ENCODE measurements at regions not wholly inside any gene's neighbourhood (a gene's known extent, or its start where the extent isn't known, plus 50 kb on each side); places are given as distances from the start of the nearest gene placed in this dataset.
A peak's percentile ranks its signal among the peaks of the same experiment; 100 is the strongest.
"Not testable (repeated sequence)": the region's sequence is repeated elsewhere in the genome, so short reads cannot be mapped to it uniquely, and the experiment has no call there.

DNA sequence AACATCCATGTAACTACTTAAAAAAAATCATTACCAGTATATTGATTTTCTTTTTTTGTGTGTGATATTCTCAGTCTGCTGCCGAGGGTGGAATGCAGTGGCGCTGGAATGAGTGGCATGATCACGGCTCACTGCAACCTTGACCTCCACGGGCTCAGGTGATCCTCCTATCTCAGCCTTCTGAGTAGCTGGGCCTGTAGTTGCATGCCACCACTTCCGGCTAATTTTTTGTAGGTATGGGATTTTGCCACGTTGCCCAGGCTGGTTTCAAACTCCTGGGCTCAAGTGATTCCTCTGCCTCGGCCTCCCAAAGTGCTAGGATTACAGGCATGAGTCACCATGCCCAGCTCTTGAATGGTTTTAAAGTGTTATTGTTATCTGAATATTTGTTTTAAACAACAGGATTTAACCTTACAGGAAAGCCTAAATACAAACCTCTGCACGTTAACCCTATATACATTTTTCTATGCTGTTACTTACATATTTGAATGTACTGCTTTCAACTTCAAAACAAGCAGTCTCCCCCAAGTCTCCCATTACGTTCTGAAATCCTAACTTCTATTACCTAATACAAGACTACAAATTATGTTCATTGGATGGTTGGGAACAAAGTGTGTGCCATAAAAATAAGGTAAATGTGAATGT is 61.7 kb downstream of the KPNA2 start:
- DNase-seq (ENCODE audit: low spot score), result no peak

- not testable (repeated sequence) for DNase-seq (ENCODE audit: low spot score)
Observed at GRCh38 chr17:68099341-68099753, 63.8 kb downstream of the KPNA2 start.

DNA sequence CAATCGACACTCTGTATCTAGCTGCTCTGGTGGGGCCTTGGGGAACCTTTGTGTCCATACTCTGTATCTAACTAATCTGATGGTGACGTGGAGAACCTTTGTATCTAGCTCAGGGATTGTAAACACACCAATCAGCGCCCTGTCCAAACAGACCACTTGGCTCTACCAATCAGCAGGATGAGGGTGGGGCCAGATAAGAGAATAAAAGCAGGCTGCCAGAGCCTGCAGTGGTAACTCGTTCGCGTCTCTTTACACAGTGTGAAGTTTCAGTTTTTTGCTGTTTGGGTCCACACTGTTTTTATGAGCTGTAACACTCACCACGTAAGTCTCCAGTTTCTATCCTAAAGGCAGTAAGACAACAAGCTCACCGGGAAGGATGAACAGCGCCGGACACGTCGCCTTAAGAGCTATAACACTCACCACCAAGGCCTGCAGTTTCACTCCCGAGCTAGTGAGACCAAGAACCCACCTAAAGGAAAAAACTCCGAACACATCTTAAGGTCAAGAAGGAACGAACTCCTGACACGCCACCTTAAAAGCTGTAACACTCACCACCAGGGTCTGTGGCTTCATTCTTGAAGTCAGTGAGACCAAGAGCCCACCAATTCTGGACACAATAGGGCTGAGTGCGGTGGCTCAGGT is 64.6 kb downstream of the KPNA2 start:
- DNase-seq (ENCODE audit: low spot score), result no peak

DNA sequence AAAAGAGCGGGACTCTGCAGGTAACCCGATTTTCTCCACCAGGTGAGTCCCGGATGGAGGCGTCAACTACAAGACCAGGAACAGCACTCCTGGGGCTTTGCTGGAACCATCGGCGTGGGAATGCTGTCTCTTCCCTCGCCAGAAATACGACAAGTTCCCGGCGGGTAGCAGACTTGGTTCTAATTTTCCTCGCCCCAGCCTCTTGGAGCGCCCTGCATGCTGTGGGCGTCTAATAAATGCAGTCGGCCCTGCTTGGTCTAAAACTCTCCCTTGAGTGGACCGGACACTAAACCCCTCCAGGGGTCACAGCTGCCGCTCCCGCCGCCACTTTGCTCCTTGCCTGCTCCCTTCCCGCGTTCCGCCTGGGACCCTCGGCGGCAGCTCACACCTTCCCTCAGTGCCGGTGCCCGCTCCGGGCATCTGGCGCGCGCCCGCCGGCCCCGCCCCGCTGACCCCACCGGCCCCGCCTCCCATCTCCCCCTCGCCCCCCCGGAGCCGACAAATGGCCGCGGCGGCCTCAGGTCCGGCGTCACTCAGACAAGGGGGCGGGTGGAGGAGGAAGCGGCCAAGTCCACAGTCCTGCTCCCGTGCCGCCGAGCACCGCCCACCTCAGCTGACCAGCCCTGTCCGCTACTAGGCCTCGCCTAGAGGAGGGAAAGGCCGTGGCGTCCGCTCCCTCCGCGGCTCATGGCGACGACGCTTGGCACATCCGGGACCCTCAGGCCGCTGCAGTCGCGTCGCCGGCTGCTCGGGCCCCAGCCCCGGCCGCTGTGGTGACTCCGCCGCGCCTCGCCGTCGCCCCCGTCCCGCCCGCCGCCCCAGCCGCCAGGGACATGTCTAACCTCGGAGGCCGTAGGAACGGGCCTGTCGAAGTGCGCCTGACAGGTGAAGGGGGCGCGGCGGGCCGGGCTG is 65.8 kb downstream of the KPNA2 start:
- peak; percentile 96 for DNase-seq (ENCODE audit: low spot score)

DNA sequence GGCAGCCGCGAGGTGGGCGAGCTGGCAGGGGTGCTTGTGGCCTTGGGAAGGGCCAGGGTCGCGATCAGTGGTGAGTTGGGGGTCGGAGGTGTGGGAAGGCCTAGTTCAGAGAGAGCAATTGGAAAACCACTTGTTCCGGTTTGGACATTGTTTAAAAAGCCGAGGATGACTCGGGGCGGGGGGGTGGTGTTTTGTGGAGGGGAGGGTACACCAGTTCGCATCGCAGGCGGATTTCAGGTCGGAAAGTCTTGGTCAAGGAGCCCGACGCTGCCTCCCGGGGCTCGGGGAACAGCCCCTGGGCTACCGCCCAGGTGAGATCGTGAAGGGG is 66.4 kb downstream of the KPNA2 start:
- no peak for DNase-seq (ENCODE audit: low spot score)

- peak; percentile 61 for DNase-seq (ENCODE audit: low spot score)
Observed at GRCh38 chr17:68102318-68102758, 66.8 kb downstream of the KPNA2 start.

- no peak for DNase-seq (ENCODE audit: low spot score)
Observed at GRCh38 chr17:68103148-68103547, 67.6 kb downstream of the KPNA2 start.

- no peak for DNase-seq (ENCODE audit: low spot score)
Observed at GRCh38 chr17:68106085-68106484, 70.5 kb downstream of the KPNA2 start.

DNA sequence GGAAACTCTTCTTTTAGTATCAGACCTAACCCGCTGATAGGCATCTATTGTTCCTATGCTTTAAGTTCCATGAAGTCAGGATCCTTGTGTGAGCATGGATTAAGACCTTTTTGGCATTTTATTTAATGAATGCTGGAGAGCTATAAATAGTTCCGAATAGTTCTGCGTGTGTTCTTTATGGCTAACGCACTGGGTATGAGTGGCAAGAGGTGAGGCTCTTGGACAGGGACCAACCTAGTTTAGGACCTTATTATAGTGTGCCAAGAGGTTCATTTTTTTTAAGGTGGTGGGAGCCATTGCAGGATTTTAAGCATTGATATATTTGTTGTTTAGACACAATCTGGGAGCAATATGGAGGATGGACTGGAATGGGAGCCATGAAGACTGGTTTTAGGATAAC is 71.8 kb downstream of the KPNA2 start:
- no peak for DNase-seq (ENCODE audit: low spot score)

- no peak for DNase-seq (ENCODE audit: low spot score)
Observed at GRCh38 chr17:68108313-68109000, 72.9 kb downstream of the KPNA2 start.

GRCh38 chr17:68109404-68109803 is 73.9 kb downstream of the KPNA2 start:
- DNase-seq (ENCODE audit: low spot score), result not testable (repeated sequence)

DNA sequence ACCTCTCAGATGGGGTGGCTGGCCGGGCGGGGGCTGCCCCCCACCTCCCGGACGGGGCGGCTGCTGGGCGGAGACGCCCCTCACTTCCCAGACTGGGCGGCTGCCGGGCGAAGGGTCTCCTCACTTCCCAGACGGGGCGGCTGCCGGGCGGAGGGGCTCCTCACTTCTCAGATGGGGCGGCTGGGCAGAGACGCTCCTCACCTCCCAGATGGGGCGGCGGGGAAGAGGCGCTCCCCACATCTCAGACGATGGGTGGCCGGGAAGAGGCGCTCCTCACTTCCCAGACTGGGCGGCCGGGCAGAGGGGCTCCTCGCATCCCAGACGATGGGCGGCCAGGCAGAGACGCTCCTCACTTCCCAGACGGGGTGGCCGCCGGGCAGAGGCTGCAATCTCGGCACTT is 80.7 kb downstream of the KPNA2 start:
- not testable (repeated sequence) for DNase-seq (ENCODE audit: low spot score)

DNA sequence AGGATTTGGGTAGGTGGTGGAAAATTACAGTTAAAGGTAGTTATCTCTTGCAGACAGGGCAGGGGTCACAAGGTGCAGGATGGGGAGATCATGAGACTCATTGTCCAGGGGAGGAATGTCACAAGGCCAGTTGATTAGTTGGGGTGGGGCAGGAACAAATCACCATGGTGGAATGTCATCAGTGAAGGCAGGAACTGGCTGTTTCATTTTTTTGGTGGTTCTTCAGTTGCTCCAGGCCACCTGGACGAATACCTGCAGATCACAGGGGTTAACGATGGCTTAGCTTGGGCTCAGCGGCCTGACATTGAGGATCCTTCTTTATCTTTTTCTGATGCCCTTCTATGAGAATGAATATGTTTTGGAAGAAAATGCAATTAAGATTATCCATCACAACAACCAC is 87.1 kb downstream of the KPNA2 start:
- DNase-seq (ENCODE audit: low spot score), result peak; percentile 28

GRCh38 chr17:68125111-68125870 is 89.8 kb downstream of the KPNA2 start:
- DNase-seq (ENCODE audit: low spot score), result peak; percentile 68

- DNase-seq (ENCODE audit: low spot score), result no peak
Observed at GRCh38 chr17:68127914-68128313, 92.4 kb downstream of the KPNA2 start.

DNA sequence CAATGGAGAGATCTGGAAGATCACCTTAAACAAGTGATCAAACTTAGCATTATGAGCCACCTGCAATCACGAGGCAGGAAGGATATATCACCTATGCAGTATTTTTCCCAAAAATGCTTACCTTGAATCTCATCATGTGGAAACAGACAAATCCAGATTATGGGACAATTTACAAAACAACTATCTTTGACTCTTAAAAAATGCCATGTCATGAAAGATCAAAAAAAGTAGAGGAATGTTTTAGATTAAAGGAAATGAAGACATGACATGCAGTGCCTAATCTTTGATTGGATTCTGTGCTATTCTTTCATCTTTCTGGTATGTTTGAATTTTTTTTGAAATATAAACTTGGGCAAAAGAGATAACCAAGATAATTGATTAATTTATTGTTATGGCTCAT is 95.9 kb downstream of the KPNA2 start:
- no peak for DNase-seq (ENCODE audit: low spot score)

DNA sequence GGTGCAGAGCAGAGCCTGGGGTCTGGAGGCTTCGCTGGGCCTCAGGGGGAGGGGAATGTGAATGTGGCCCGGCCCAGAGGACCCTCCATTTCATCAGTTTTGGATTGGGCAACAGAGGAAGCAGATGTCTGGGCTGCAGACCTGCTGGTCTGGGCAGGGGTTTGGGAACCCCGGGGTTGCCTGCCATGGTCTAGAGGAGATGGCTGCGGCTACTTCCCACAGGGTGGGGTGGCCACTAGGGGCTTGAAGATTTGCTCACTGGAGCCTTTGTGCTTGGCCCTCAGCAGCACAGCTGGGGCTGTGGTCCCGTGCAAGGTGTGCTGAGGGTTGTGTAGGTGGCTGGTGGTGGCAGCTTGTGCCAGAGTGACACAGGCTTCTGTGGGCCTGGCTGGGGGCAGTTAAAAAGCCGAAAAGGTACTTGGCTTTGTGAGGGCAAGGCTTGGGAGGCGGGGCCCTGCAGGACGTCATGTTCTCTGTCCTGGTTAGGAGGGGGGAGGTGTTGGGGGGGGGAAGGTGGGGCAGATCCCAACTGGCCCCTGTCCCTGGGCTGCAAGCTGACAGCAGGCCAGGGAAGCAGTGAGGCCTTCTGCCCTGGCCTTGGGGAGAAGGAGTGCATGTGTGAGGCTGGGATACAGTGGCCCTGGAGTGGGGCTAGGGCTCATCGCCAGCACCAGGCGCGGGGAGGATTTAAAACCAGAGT is 98.0 kb downstream of the KPNA2 start:
- DNase-seq (ENCODE audit: low spot score), result no peak

GRCh38 chr17:68134046-68134637 is 98.6 kb downstream of the KPNA2 start:
- no peak for DNase-seq (ENCODE audit: low spot score)

DNA sequence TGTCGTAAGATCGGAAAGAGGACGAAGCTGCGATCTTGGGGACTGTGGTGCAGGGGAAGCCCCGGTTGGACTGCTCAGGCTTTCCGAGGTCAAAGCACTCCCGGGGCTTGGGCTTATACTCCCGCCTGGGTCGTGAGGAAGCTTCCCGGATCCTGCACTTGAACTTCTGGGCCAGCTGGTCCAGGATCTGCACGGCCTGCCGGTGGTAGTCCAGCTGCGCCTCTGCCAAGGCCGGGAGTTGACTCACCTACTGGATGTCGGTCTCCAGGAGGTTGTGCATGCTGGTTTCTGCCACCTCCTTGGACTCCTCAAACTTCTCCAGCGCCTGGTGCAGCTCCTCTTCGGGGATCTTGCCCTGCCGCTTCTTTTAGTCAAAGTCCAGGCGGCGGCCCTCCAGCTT is 99.2 kb downstream of the KPNA2 start:
- DNase-seq (ENCODE audit: low spot score), result no peak

- DNase-seq (ENCODE audit: low spot score), result no peak
Observed at GRCh38 chr17:68135141-68135887, 99.8 kb downstream of the KPNA2 start.

Data from SW480 (cell line).